NCI-H1436 (cell line): ENCODE measurements at regions not wholly inside any gene's neighbourhood (a gene's known extent, or its start where the extent isn't known, plus 50 kb on each side); places are given as distances from the start of the nearest gene placed in this dataset.
"Not testable (repeated sequence)": the region's sequence is repeated elsewhere in the genome, so short reads cannot be mapped to it uniquely, and the experiment has no call there.

Experiments
- DNase-seq: peaks from one replicate; lab custom pipeline; 2025; lab: John Stamatoyannopoulos, UW

- DNase-seq: no peak
Observed at GRCh38 chr3:162546910-162547309, 1050.3 kb downstream of the OTOL1 start.

GRCh38 chr3:162547321-162547720, 1050.7 kb downstream of the OTOL1 start:
- no peak for DNase-seq

DNA sequence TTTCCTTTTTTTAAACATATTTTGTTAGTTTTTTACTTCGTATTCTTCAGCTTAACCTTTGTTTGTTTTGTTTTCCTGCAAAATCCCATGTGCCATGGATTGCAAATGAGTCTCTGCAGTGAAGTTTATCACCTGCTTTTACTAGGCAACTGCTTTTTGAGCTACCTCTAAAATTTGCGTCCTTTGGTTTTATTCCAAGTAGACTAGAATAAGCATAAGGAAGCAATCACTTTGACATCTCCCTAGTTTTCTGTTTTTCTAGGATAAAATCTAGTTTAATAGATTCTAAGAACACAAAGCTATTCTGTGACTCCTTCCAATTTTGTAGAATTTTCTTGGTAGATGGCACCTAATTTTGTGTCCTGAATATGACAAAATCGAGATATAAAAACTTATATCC, 1059.2 kb downstream of the OTOL1 start:
- no peak for DNase-seq

DNA sequence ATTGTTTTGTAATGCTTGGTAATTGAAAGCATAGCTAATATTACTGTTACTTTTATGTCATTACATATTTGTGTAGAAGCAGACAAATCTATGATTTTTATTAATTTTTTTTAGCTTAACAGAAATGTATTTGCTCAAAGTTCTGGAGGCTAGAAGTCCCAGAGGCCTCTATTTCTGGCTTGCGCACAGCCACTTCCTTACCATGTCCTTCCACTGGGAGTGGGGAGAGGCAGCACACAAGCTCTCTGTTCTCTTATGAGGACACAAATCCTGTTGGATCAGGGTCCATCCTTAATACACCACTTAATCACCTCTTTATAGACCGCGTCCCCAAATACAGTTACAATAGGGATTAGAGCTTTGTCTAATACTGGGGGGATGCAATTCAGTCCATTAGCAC, 1061.4 kb downstream of the OTOL1 start:
- no peak for DNase-seq

DNA sequence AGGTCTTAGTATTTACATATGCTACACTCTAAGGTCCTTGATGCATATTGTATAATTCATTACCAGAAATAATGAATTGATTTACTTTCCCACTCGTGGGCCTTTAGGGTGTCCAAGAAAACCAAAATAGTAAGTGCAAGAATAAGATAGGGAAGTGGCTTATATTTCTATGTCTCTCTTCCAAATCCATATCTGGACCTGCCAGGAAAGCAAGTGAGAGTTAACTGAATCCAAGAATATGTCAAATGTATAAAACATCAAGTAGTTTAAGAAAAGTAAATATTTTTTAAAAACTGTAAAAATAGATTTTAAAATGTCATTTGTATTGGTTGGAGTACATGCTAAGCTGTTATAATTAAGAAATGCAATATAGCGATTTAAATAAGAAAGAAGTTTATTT, 1072.1 kb downstream of the OTOL1 start:
- no peak for DNase-seq

DNA sequence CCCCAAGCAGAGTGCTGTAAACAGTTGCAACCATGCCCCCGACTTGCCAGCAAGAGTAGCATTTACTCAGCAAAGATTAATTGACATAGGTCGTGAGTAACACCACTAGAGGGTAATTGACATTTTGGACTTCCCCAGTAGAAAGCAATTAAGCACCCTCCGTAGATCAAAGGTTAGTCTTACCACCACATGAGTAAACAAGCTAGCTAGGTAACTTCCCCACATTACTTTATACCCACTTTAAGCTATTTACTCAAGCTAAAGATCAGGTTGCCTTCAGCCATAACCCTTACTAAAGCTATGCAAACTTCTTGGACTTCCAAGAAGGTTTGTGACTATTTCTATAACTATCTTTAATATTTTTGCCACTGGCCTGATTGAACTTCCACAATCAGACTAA, 1072.7 kb downstream of the OTOL1 start:
- DNase-seq: no peak

- no peak for DNase-seq
Observed at GRCh38 chr3:162584986-162585385, 1088.4 kb downstream of the OTOL1 start.

DNA sequence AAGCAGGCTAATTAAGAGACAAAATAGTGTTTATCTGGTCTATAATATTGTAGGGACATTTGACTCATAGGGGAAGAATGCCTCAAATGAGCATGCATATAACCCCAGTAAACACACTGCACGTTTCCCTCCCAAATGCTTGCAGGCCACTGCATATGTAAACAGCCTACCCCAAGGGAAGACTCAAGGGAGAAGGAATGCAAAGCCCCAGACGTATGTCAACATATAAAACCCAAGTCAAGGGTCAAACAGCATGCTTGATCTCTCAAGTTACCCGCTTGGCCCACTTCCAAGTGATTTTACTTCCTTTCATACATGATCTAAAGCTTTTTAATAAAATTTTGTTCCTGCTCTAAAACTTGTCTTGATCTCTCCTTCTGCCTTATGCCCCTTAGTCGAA, 1090.0 kb downstream of the OTOL1 start:
- DNase-seq: no peak

- DNase-seq: no peak
Observed at GRCh38 chr3:162597226-162597625, 1100.6 kb downstream of the OTOL1 start.

- DNase-seq: peak; percentile 82
Observed at GRCh38 chr3:162598500-162598899, 1101.9 kb downstream of the OTOL1 start.

GRCh38 chr3:162599742-162600141, 1103.1 kb downstream of the OTOL1 start:
- not testable (repeated sequence) for DNase-seq

- no peak for DNase-seq
Observed at GRCh38 chr3:162601101-162601670, 1104.6 kb downstream of the OTOL1 start.

GRCh38 chr3:162602619-162603018, 1106.0 kb downstream of the OTOL1 start:
- no peak for DNase-seq

GRCh38 chr3:162605651-162606204, 1109.1 kb downstream of the OTOL1 start:
- no peak for DNase-seq

GRCh38 chr3:162610261-162610660, 1113.7 kb downstream of the OTOL1 start:
- no peak for DNase-seq

- DNase-seq: no peak
Observed at GRCh38 chr3:162612991-162613390, 1116.4 kb downstream of the OTOL1 start.

DNA sequence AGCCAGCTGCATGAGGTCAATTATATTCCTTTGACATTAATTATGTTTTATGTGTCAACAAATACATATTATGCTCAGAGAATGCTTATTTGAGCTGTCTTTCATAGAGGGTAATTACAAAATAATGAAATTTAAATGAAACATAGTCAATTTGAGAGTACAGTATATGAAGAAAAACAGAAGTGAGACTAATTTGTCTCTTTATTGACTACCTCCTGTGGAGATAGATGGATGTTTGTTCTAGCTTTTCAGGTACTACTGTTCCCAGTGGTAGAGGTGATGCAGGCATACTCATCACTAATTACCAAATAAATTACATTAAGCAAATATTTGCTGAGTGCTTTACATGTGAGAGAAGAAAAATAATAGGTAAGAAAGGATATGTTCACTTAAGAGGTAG, 1129.6 kb downstream of the OTOL1 start:
- peak; percentile 83 for DNase-seq

DNA sequence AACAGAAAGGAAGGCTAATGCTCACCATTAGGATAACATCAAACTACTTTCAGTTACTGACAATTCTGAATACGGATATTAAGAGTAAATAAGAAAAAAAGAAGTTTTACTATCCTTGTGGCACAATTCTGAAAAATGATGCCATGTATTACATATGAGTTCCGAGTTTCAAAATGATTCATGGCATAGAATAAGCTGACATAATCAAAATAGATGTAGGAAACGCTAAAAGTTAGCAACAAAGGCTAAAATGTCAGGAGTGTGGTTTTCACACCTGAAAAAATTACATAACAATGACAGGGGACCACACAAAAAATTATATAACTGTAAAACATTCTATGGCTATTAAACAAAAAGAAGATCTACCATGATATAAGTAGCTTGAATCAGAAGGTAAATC, 1131.9 kb downstream of the OTOL1 start:
- DNase-seq: no peak

- no peak for DNase-seq
Observed at GRCh38 chr3:162629372-162629771, 1132.8 kb downstream of the OTOL1 start.

DNA sequence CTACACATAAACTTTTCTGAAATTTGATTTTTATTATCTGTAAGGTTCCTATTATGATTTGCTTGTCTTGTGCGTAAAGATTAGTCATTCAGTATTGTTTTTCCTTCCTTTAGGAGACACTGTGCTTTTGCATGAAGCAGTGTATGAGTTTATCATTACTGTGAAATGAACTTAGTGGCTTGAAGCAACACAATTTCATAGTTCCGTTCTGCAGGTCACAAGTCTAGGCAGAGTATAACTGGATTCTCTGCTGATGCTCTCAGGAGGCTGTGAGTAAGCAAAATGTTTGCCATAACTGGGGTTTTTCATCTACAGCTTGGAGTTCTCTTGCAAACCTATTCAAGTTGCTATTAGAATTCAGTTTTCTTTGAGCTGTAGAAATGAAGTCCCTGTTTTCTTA, 1136.1 kb downstream of the OTOL1 start:
- DNase-seq: no peak

GRCh38 chr3:162640208-162640607, 1143.6 kb downstream of the OTOL1 start:
- DNase-seq: not testable (repeated sequence)

DNA sequence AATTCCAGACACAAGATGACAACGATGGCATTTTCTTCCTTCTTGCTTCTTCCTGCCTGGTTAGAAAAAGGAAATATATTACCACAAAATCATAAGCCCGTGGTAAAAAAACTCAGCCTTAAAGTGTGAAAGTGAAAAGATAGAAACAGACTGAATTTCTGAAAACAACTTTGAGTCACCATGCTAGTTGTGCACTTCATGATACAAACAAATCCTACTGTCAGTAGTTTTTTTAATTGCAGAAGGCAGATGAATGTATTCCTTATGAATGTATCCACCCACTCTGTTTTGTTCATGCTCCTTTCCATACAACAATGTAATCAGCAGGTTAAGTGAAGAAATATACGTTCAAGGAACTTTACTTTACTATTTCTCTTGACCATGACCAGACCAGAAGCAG, 1144.7 kb downstream of the OTOL1 start:
- DNase-seq: no peak

GRCh38 chr3:162641907-162642306, 1145.3 kb downstream of the OTOL1 start:
- no peak for DNase-seq

GRCh38 chr3:162643245-162643644, 1146.6 kb downstream of the OTOL1 start:
- no peak for DNase-seq
